ENCODE measurements at regions not wholly inside any gene's neighbourhood (a gene's known extent, or its start where the extent isn't known, plus 50 kb on each side); places are given as distances from the start of the nearest gene placed in this dataset.

- no peaks in the 10 kb centered on the region for H3K27me3 Mint-ChIP-seq (ENCODE audit: low read depth in 2 of 2)
- H3K27ac Mint-ChIP-seq: no peak overlapping the region
- ATAC-seq: no peak
- TF ChIP-seq CTCF (IDR thresholded peaks at IDR 0.05): no peak
- H3K4me1 Mint-ChIP-seq: no peaks in the 10 kb centered on the region
- intact Hi-C loops (cut with micrococcal nuclease): no loop called here
- DNase-seq: no peak
- Histone ChIP-seq H3K27me3 (ENCODE audit: control insufficient read depth, insufficient read depth, low read length) (no peaks in the 10 kb centered on the region), H3K4me3 (ENCODE audit: low read length) (no peak overlapping the region), H3K9me3 (ENCODE audit: control insufficient read depth, insufficient read depth, low read length) (no peaks in the 10 kb centered on the region), H3K4me1 (ENCODE audit: control insufficient read depth, insufficient read depth, low read length) (no peaks in the 10 kb centered on the region), H3K36me3 (ENCODE audit: control insufficient read depth, insufficient read depth, low read length) (no peaks in the 10 kb centered on the region), H3K27ac (ENCODE audit: low read length) (no peak overlapping the region)
- H3K9me3 Mint-ChIP-seq: peaks cover 4 to 13% of the 10 kb centered on the region in 2 donors
- H3K4me3 Mint-ChIP-seq: no peak overlapping the region
- peaks cover 5% of the 10 kb centered on the region for H3K36me3 Mint-ChIP-seq
These were observed 467.4 kb downstream of the EPHA5 start for GRCh38 chr4:65202853-65203236.

GRCh38 chr4:65202165-65202852 lies 468.0 kb downstream of the EPHA5 start:
- Mint-ChIP-seq H3K27me3 (ENCODE audit: low read depth in 2 of 2) (no peaks in the 10 kb centered on the region), H3K4me1 (no peaks in the 10 kb centered on the region), H3K4me3 (no peak overlapping the region), H3K36me3 (peaks cover 5% of the 10 kb centered on the region), H3K27ac (no peak overlapping the region), H3K9me3 (peaks cover 6 to 16% of the 10 kb centered on the region in 2 donors)
- Histone ChIP-seq H3K4me3 (ENCODE audit: low read length) (no peak overlapping the region), H3K4me1 (ENCODE audit: control insufficient read depth, insufficient read depth, low read length) (no peaks in the 10 kb centered on the region), H3K36me3 (ENCODE audit: control insufficient read depth, insufficient read depth, low read length) (no peaks in the 10 kb centered on the region), H3K9me3 (ENCODE audit: control insufficient read depth, insufficient read depth, low read length) (no peaks in the 10 kb centered on the region), H3K27ac (ENCODE audit: low read length) (no peak overlapping the region), H3K27me3 (ENCODE audit: control insufficient read depth, insufficient read depth, low read length) (no peaks in the 10 kb centered on the region)
- intact Hi-C loops (cut with micrococcal nuclease): no loop called here
- no CpG with 5 or more reads among the region's 2 CpGs for WGBS (ENCODE audit: insufficient coverage)
- ATAC-seq (no peak), DNase-seq (no peak)
- no peak for TF ChIP-seq CTCF (IDR thresholded peaks at IDR 0.05)

GRCh38 chr4:65195666-65196065 lies 474.6 kb downstream of the EPHA5 start:
- no peak for TF ChIP-seq CTCF (IDR thresholded peaks at IDR 0.05)
- H3K27ac ChIP-seq (ENCODE audit: low read length): no peak overlapping the region
- Mint-ChIP-seq H3K36me3 (peaks cover 8% of the 10 kb centered on the region), H3K4me3 (no peak overlapping the region), H3K4me1 (no peaks in the 10 kb centered on the region), H3K27me3 (ENCODE audit: low read depth in 2 of 2) (no peaks in the 10 kb centered on the region), H3K27ac (no peak overlapping the region), H3K9me3 (peaks cover 9 to 10% of the 10 kb centered on the region in 2 donors)
- WGBS (ENCODE audit: insufficient coverage): 83% methylated on average over 5 of the region's 5 CpGs
- no peaks in the 10 kb centered on the region for H3K36me3 ChIP-seq (ENCODE audit: control insufficient read depth, insufficient read depth, low read length)
- ATAC-seq (no peak), DNase-seq (no peak)
- intact Hi-C loops (cut with micrococcal nuclease): no loop called here
- no peaks in the 10 kb centered on the region for H3K27me3 ChIP-seq (ENCODE audit: control insufficient read depth, insufficient read depth, low read length)
- H3K9me3 ChIP-seq (ENCODE audit: control insufficient read depth, insufficient read depth, low read length): peaks cover 11% of the 10 kb centered on the region
- no peaks in the 10 kb centered on the region for H3K4me1 ChIP-seq (ENCODE audit: control insufficient read depth, insufficient read depth, low read length)
- no peak overlapping the region for H3K4me3 ChIP-seq (ENCODE audit: low read length)

- H3K9me3 Mint-ChIP-seq: peaks cover 9 to 10% of the 10 kb centered on the region in 2 donors
- Histone ChIP-seq H3K9me3 (ENCODE audit: control insufficient read depth, insufficient read depth, low read length) (peaks cover 11% of the 10 kb centered on the region), H3K4me3 (ENCODE audit: low read length) (no peak overlapping the region), H3K27me3 (ENCODE audit: control insufficient read depth, insufficient read depth, low read length) (no peaks in the 10 kb centered on the region), H3K27ac (ENCODE audit: low read length) (no peak overlapping the region), H3K36me3 (ENCODE audit: control insufficient read depth, insufficient read depth, low read length) (no peaks in the 10 kb centered on the region), H3K4me1 (ENCODE audit: control insufficient read depth, insufficient read depth, low read length) (no peaks in the 10 kb centered on the region)
- H3K27ac Mint-ChIP-seq: no peak overlapping the region
- no peak for DNase-seq
- WGBS (ENCODE audit: insufficient coverage): 53% methylated on average over 2 of the region's 2 CpGs
- no peak for TF ChIP-seq CTCF (IDR thresholded peaks at IDR 0.05)
- H3K27me3 Mint-ChIP-seq (ENCODE audit: low read depth in 2 of 2): no peaks in the 10 kb centered on the region
- H3K36me3 Mint-ChIP-seq: peaks cover 8% of the 10 kb centered on the region
- intact Hi-C loops (cut with micrococcal nuclease): no loop called here
- no peak overlapping the region for H3K4me3 Mint-ChIP-seq
- H3K4me1 Mint-ChIP-seq: no peaks in the 10 kb centered on the region
- ATAC-seq: no peak
These were observed 475.3 kb downstream of the EPHA5 start for GRCh38 chr4:65195002-65195401.
